ENCODE measurements at regions not wholly inside any gene's neighbourhood (a gene's known extent, or its start where the extent isn't known, plus 50 kb on each side); places are given as distances from the start of the nearest gene placed in this dataset.

GRCh38 chr15:61598655-61599054, 369.6 kb upstream of the RORA start:
- TF ChIP-seq CTCF (IDR thresholded peaks at IDR 0.05; ENCODE audit: low read depth, low read length) (no peak), EZH2phosphoT487 (IDR thresholded peaks at IDR 0.05; ENCODE audit: low read depth) (no peak)

Data from OCI-LY3 (cell line).